ENCODE measurements at regions not wholly inside any gene's neighbourhood (a gene's known extent, or its start where the extent isn't known, plus 50 kb on each side); places are given as distances from the start of the nearest gene placed in this dataset.

DNA sequence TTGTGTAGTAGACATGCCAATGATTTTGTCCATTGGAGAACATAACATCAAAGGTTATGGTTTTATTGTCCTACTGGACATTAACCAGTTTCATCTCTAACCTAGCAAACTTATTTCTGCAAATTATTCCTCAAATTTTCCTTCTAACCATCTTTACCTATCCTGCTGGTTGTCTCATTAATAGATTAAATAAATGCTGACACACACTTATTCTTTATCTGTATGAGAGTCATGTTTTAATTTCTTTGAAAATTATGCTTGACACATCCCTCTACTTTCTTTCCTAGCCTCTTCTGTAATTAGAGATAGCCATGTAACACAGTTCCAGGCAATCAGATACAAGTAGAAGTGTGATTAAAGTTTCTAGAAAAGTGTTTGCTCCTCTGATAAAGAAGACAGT is 98.9 kb downstream of the RPS29 start:
- no peak overlapping the region for H3K27ac Mint-ChIP-seq
- peaks cover 3 to 4% (median 4%) of the 10 kb centered on the region in 3 donors for H3K27me3 Mint-ChIP-seq (ENCODE audit: low read depth in 3 of 3)
- no peaks in the 10 kb centered on the region for H3K9me3 Mint-ChIP-seq

DNA sequence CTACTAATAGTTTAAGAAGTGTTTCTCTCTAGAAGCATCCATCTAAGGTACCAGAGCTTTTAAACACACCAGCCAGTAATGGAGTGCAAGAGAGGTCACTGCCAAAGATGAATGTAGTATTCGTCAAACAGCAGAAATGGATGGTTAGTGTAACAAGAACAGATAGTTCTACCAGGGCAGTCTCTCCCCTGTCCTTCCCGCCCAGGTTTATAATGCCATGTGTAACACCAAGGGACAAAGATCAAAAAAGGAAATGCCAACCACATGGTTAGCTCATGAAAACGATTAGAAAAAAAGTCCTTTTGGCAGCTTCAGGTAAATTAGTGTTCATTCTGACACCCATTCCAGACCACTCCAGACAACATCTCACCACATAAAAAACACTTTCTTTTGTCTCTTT is 100.9 kb downstream of the RPS29 start:
- Mint-ChIP-seq H3K4me1 (no peaks in the 10 kb centered on the region), H3K4me3 (no peak overlapping the region), H3K36me3 (no peaks in the 10 kb centered on the region), H3K27me3 (ENCODE audit: low read depth in 3 of 3) (peaks cover 3 to 4% (median 4%) of the 10 kb centered on the region in 3 donors), H3K9me3 (peaks cover 0 to 2% (median 0%) of the 10 kb centered on the region in 6 donors), H3K27ac (no peak overlapping the region)
- DNase-seq = no peak

More for the DNA sequence above, 98.9 kb downstream of the RPS29 start:
- no peak for DNase-seq
- Mint-ChIP-seq H3K4me1 (no peaks in the 10 kb centered on the region), H3K4me3 (no peak overlapping the region), H3K36me3 (no peaks in the 10 kb centered on the region)

DNA sequence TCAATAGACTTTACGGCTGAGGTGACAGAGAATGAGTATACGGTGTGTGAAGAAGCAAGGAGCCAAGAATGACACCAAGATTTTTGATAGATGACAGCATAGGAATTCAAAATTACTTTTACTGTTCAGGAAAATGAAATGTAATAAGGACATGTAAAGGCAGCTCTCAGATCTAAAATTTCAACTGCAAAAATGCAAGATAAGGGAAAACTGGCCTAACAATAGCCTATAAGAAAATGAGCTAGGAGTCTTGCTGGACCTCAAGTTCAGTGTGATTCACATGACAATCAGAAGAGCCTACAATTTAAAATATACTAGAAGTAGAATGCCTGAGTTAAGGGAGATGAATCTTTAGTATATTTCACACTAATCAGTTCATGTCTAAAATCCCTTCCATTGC is 102.0 kb downstream of the RPS29 start:
- H3K9me3 Mint-ChIP-seq = peaks cover 0 to 2% (median 0%) of the 10 kb centered on the region in 6 donors
- no peaks in the 10 kb centered on the region for H3K4me1 Mint-ChIP-seq
- no peak for DNase-seq
- peaks cover 2 to 4% (median 3%) of the 10 kb centered on the region in 3 donors for H3K27me3 Mint-ChIP-seq (ENCODE audit: low read depth in 3 of 3)
- H3K27ac Mint-ChIP-seq = no peak overlapping the region
- no peaks in the 10 kb centered on the region for H3K36me3 Mint-ChIP-seq
- no peak overlapping the region for H3K4me3 Mint-ChIP-seq

DNA sequence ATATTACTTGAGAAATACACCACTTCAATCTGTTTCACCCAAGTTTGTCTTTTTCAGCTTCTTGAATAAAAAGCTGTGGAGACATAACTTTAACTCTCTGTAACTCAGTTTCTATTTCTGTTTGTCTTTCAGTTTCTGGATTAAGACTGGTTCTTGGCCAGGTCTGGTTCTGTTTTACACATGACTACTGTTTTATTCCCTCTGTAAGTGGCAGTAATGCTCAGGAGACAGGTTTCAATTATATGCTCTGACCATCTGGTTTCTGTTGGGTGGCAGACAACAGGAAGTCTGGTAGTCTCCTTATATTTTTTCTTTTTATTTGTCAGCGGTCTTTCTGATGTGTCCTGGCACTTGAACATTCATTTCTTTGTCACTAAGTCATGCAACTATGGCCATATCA is 102.9 kb downstream of the RPS29 start:
- no peak overlapping the region for H3K27ac Mint-ChIP-seq
- no peaks in the 10 kb centered on the region for H3K4me1 Mint-ChIP-seq
- no peak overlapping the region for H3K4me3 Mint-ChIP-seq
- H3K9me3 Mint-ChIP-seq = peaks cover 0 to 2% (median 0%) of the 10 kb centered on the region in 6 donors
- H3K36me3 Mint-ChIP-seq = no peaks in the 10 kb centered on the region
- H3K27me3 Mint-ChIP-seq (ENCODE audit: low read depth in 3 of 3) = peaks cover 2 to 4% (median 3%) of the 10 kb centered on the region in 3 donors
- DNase-seq = no peak

DNA sequence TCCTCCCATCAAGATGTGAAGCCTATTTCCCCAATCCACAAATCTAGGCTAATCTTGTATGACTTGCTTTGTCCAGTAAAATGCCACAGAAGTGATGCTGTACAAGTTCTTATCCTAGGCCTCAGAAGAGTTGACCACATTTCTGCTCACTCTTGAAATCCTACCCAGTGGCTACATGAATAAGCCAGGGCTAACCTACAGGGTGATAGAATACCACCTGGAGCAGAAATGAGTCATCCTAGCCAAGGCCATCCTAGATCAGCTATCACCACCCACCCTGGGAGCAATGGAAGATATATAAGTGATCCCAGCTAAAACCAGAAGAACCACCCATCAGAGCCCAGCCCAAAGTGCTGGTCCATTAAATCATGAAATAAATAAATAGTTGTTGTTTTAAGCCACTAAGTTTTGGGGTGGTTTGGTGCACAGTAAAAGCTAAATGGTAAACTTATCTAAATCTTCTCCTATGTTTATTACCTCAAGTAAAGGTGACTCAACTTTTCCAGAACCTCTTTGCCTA is 105.1 kb downstream of the RPS29 start:
- Mint-ChIP-seq H3K27ac (no peak overlapping the region), H3K4me3 (no peak overlapping the region), H3K4me1 (no peaks in the 10 kb centered on the region), H3K9me3 (peaks cover 0 to 2% (median 0%) of the 10 kb centered on the region in 6 donors), H3K36me3 (no peaks in the 10 kb centered on the region), H3K27me3 (ENCODE audit: low read depth in 3 of 3) (peaks cover 1 to 4% (median 2%) of the 10 kb centered on the region in 3 donors)
- no peak for DNase-seq

DNA sequence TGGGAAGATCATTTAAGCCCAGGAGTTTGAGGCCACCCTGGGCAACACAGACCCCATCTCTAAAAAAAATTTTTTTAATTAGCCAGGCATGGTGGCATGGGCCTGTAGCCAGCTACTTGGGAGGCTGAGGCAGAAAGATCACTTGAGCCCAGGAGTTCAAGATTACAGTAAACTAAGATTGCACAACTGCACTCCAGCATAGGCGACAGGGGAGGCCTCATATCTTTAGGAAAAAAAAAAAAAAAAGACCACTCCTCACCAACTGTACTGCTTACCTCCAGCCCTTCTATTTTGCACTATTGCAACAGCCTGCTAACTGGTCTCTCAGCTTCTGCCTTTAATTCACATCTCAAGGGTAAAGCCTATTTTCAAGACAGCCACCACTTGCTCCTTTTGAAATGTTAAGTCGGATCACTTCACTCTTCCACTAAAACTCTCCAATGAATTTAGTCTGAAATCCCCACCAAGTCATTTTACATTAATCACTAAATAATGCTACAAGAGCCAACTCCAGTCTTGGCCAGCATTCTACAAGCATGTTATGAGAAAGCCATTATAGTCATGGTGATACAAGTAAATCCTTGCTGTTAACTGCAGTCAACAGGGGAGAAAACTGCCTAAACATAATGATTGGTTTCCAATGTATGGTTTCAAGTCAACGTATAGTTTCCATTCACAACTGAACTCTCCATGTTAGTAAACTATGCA is 106.0 kb downstream of the RPS29 start:
- DNase-seq = no peak
- H3K4me1 Mint-ChIP-seq = no peaks in the 10 kb centered on the region
- H3K4me3 Mint-ChIP-seq = no peak overlapping the region
- H3K27me3 Mint-ChIP-seq (ENCODE audit: low read depth in 3 of 3) = peaks cover 1 to 4% (median 2%) of the 10 kb centered on the region in 3 donors
- H3K9me3 Mint-ChIP-seq = peaks cover 0 to 2% (median 0%) of the 10 kb centered on the region in 6 donors
- H3K36me3 Mint-ChIP-seq = no peaks in the 10 kb centered on the region
- no peak overlapping the region for H3K27ac Mint-ChIP-seq

DNA sequence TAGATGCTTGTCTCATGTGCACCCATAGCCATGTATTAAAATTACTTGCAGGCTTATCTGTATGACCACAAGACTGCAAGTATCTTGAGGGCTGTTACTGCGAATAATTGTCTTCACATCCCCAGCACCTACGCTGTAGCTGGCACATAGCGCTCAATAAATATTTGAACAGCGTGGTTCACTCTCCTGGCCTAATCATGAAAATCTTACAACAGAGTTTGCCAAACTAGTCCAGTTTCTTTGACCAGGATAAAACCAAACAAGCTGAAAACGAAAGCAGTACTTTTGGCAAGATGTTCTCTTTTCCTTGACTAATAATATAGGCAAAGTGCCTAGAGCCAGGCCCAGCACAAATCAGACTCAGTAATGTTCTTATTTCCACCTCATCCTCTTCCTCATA is 106.7 kb downstream of the RPS29 start:
- peaks cover 0 to 2% (median 0%) of the 10 kb centered on the region in 6 donors for H3K9me3 Mint-ChIP-seq
- no peaks in the 10 kb centered on the region for H3K4me1 Mint-ChIP-seq
- no peaks in the 10 kb centered on the region for H3K36me3 Mint-ChIP-seq
- DNase-seq = no peak
- H3K4me3 Mint-ChIP-seq = no peak overlapping the region
- H3K27ac Mint-ChIP-seq = no peak overlapping the region
- peaks cover 0 to 4% (median 1%) of the 10 kb centered on the region in 3 donors for H3K27me3 Mint-ChIP-seq (ENCODE audit: low read depth in 3 of 3)

DNA sequence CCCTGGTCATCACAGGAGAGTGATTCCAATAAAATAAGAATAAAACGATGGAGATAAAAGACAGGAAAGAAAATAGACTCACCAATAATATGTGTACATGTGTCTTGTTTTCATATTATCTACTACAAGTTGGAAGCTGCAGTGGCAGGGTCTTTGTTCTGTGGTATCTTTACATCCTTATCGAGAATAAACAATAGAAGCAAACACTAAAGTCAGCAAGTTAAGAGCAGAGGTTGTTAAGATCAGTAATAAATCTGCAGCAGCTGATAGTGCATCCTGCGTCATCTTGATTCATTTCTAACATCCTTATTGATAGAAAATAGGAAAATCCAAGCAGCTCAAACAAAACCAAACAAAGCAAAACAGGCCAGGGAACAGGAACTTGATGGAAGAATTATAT is 107.4 kb downstream of the RPS29 start:
- H3K4me3 Mint-ChIP-seq = no peak overlapping the region
- no peak for DNase-seq
- H3K27ac Mint-ChIP-seq = no peak overlapping the region
- peaks cover 0 to 2% (median 0%) of the 10 kb centered on the region in 6 donors for H3K9me3 Mint-ChIP-seq
- no peaks in the 10 kb centered on the region for H3K36me3 Mint-ChIP-seq
- no peaks in the 10 kb centered on the region for H3K4me1 Mint-ChIP-seq
- peaks cover 0 to 2% (median 0%) of the 10 kb centered on the region in 3 donors for H3K27me3 Mint-ChIP-seq (ENCODE audit: low read depth in 3 of 3)

DNA sequence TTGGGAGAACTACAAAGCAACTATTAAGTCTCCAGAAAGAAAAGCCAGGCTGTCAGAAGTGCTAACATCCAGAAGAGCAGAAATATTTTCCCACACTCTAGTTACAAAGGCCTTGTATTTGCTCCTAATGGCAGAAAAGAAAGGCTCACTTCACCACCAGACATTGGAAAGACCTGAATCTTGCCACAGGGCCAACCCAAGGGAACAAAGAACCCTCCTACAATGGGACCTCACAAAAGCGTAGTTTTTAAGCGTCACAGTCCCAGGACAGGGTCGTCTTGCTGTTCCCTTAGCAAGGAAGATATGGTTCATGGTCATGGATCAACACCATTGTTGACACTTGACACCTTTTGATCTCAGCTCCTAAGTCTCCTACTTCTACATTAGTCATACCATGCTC is 119.1 kb downstream of the RPS29 start:
- no peak for DNase-seq
- Mint-ChIP-seq H3K4me3 (no peak overlapping the region), H3K36me3 (no peaks in the 10 kb centered on the region), H3K27ac (no peak overlapping the region), H3K27me3 (ENCODE audit: low read depth in 3 of 3) (peaks cover 4 to 15% (median 7%) of the 10 kb centered on the region in 3 donors), H3K9me3 (peaks cover 0 to 3% (median 0%) of the 10 kb centered on the region in 6 donors), H3K4me1 (no peaks in the 10 kb centered on the region)

DNA sequence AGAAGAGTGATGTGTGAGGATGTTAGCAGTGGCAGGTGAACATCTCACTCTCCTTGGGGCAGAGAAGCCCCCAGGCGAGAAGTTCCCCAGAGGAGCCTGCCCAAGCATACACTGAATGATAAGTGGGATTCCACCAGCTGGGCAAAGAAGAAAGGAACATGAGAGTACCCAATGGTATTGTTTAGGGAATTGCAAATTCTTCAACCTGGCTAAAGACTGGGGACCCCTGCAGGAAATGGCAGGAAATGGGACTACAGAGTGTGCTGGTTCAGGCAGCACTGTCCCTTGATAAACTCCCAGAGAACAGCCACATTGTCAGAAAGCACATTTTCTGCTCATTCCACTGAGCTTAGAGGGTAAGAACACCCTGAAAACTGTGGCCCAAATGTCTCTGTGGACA is 121.3 kb downstream of the RPS29 start:
- Mint-ChIP-seq H3K4me1 (no peaks in the 10 kb centered on the region), H3K9me3 (peaks cover 0 to 3% (median 0%) of the 10 kb centered on the region in 6 donors), H3K36me3 (no peaks in the 10 kb centered on the region), H3K27me3 (ENCODE audit: low read depth in 3 of 3) (peaks cover 3 to 17% (median 4%) of the 10 kb centered on the region in 3 donors), H3K27ac (no peak overlapping the region), H3K4me3 (no peak overlapping the region)
- no peak for DNase-seq

DNA sequence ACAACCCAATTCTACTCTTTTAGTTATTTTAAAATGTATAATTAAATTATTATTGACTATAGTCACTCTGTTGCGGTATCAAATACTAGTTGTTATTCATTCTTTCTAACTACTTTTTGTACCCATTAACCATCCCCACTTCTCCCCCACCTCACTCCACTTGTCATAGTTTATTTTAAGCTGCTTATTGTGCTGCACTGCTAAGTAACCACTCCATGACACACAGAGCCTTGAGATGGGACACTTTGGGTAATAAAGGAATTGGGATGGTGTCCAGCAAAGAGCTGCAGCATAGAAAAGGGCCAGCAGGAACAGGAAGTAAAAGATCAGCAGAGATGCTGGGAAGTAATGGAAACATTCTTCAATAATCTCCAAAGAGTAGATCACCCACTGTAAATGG is 123.0 kb downstream of the RPS29 start:
- no peaks in the 10 kb centered on the region for H3K4me1 Mint-ChIP-seq
- no peaks in the 10 kb centered on the region for H3K36me3 Mint-ChIP-seq
- no peak overlapping the region for H3K27ac Mint-ChIP-seq
- H3K27me3 Mint-ChIP-seq (ENCODE audit: low read depth in 3 of 3) = peaks cover 2 to 14% (median 3%) of the 10 kb centered on the region in 3 donors
- H3K9me3 Mint-ChIP-seq = no peaks in the 10 kb centered on the region
- DNase-seq = no peak
- no peak overlapping the region for H3K4me3 Mint-ChIP-seq

DNA sequence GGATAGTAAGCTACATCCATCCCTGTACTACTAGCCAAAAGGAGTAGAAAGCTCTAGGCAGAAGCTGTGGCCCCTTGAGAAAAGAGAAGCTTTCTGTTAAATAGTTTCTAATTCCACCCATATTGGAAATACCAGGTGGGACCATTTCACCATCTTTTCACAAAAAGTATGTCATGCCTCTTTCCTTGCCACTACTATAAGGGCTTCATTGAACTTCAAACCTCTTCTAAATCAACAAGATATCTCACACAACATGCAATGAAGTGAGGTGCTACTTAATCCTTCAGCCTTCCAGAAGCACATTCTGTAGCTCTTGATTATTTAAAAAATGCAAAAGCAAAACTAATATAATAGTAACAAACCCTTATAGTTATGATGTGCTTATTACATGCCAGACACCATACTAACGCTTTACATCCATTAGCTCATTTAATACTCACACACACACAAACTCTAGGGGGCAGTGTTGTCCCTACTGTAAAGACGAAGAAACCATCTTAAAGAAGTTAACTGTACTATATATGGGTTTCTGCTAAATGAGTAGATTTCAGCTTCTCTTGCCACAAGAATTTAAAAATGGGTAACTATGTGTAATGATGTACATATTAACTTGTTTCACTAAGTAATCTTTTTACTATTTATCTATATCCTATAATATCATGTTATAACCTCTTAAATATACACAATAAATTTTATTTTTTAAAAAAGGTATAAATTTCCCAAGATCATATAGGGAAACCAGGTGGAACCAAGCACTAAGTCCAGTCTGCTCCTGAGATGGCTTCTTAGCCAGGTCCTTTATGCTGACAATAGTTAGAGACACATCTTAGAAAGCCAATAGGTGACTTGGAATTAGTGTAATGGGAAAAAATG is 124.4 kb downstream of the RPS29 start:
- Mint-ChIP-seq H3K27ac (no peak overlapping the region), H3K27me3 (ENCODE audit: low read depth in 3 of 3) (peaks cover 2 to 8% (median 2%) of the 10 kb centered on the region in 3 donors), H3K4me3 (no peak overlapping the region), H3K4me1 (no peaks in the 10 kb centered on the region), H3K36me3 (no peaks in the 10 kb centered on the region), H3K9me3 (no peaks in the 10 kb centered on the region)
- DNase-seq = peak; percentile 33 to 62 (median 47)

DNA sequence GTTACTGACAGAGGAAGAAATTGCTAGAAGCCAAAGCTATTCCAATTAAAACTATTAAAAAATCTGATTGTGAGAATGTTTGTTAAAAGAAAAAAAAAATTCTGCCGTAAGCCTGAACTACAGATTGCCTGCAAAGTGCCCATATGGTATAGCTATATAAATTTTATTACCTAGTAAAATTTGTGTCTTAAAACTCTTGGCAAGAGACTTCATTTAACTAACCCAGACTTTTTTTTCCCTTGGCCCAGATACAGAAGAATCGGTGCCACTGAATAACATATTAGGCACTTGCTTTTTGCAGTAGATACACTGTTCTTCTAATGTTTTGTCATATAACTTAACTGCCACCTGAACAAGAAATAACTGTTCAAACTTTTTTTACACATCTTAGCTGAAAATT is 125.5 kb downstream of the RPS29 start:
- no peaks in the 10 kb centered on the region for H3K9me3 Mint-ChIP-seq
- no peaks in the 10 kb centered on the region for H3K36me3 Mint-ChIP-seq
- peaks cover 0 to 11% (median 2%) of the 10 kb centered on the region in 3 donors for H3K27me3 Mint-ChIP-seq (ENCODE audit: low read depth in 3 of 3)
- no peak for DNase-seq
- no peak overlapping the region for H3K4me3 Mint-ChIP-seq
- H3K27ac Mint-ChIP-seq = no peak overlapping the region
- no peaks in the 10 kb centered on the region for H3K4me1 Mint-ChIP-seq

DNA sequence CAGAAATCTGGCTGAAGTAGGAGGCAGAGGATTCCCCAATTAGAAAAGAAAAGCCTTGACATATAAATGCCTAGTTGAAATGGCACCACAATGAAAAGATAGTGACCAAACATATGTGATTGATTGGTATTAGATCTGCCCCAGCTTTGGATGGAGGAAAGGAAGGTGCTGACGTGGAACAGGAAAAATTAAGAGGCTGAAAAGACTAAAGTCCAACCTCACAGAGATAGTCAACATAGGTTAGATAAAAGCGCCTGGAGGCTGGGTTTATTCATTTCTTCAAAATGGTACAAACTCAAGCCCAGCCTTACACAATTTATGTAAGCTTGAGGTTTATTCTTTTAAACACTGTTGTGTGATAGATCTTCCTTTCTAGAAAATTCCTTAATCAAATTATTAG is 129.6 kb downstream of the RPS29 start:
- H3K36me3 Mint-ChIP-seq = no peaks in the 10 kb centered on the region
- DNase-seq = no peak
- no peaks in the 10 kb centered on the region for H3K9me3 Mint-ChIP-seq
- H3K4me3 Mint-ChIP-seq = no peak overlapping the region
- H3K27me3 Mint-ChIP-seq (ENCODE audit: low read depth in 3 of 3) = peaks cover 0 to 7% (median 2%) of the 10 kb centered on the region in 3 donors
- H3K27ac Mint-ChIP-seq = no peak overlapping the region
- H3K4me1 Mint-ChIP-seq = no peaks in the 10 kb centered on the region
